Spleen (tissue), 11 donors: ENCODE measurements at regions not wholly inside any gene's neighbourhood (a gene's known extent, or its start where the extent isn't known, plus 50 kb on each side); places are given as distances from the start of the nearest gene placed in this dataset.

ENCODE experiments used
- DNase-seq: peaks from one replicate; pipeline ENCODE4 v3.0.0-alpha.2; 2020
- H3K27ac ChIP-seq, 8 donors: fragments of 200-600 bp; sonication (generic) in 7 of 8; 1 replicate in 4 of 8; 2 replicates in 4 of 8; pipeline versions ENCODE4 v1.5.0 to v1.8.0; 2016 to 2021; ENCODE audit warnings: inconsistent platforms in 4 of 8, mild to moderate bottlenecking in 4 of 8, moderate library complexity in 1 of 8
- H3K27me3 ChIP-seq, 7 donors: fragments of 200-600 bp; sonication (generic) in 6 of 7; replicated peaks in 1 of 7; 1 replicate in 4 of 7; 2 replicates in 3 of 7; pipeline versions ENCODE4 v1.5.0 to v1.8.0; 2016 to 2021; ENCODE audit warnings: inconsistent platforms in 3 of 7, mild to moderate bottlenecking in 1 of 7
- H3K36me3 ChIP-seq, 6 donors: fragments of 200-600 bp; sonication (generic) in 5 of 6; 1 replicate in 4 of 6; 2 replicates in 2 of 6; pipeline versions ENCODE4 v1.5.0 to v1.8.0; 2016 to 2021; ENCODE audit warnings: inconsistent platforms in 2 of 6
- H3K4me1 ChIP-seq, 6 donors: fragments of 200-600 bp; sonication (generic) in 5 of 6; 1 replicate in 3 of 6; 2 replicates in 3 of 6; pipeline versions ENCODE4 v1.5.0 to v1.8.0; 2016 to 2021; ENCODE audit warnings: inconsistent platforms in 3 of 6
- H3K4me3 ChIP-seq, 8 donors: fragments of 200-600 bp; sonication (generic) in 7 of 8; 1 replicate in 4 of 8; 2 replicates in 4 of 8; pipeline versions ENCODE4 v1.5.0 to v1.8.0; 2016 to 2021; ENCODE audit warnings: inconsistent platforms in 4 of 8, mild to moderate bottlenecking in 4 of 8, moderate library complexity in 2 of 8
- H3K9me3 ChIP-seq, 8 donors: fragments of 200-600 bp; sonication (generic) in 7 of 8; 1 replicate in 4 of 8; 2 replicates in 4 of 8; pipeline versions ENCODE4 v1.5.0 to v1.8.0; 2016 to 2021; ENCODE audit warnings: inconsistent platforms in 4 of 8
- POLR2A ChIP-seq, 3 donors: fragments of 450-650 bp; IDR thresholded peaks; one replicate each; pipeline ENCODE4 v1.5.1; 2017; ENCODE audit warnings: antibody characterized with exemption in 3 of 3, mild to moderate bottlenecking in 1 of 3
- POLR2AphosphoS5 ChIP-seq, 3 donors: sonication (generic); formaldehyde crosslinking; IDR thresholded peaks; one replicate each; pipeline ENCODE4 v1.5.1; 2017; ENCODE audit warnings: antibody characterized with exemption in 3 of 3
- WGBS, 5 donors: extraction: QIAGEN DNeasy Blood & Tissue Kit in 3 of 5; methylation state at CpG; one replicate each; pipeline versions ENCODE4 v1.1.5 to v1.1.7; 2013 to 2018; 5-methylcytosine and 5-hydroxymethylcytosine counted together
- intact Hi-C: fragments of 100-400 bp; cut with DNase I; formaldehyde crosslinking; loops from one replicate; pipeline ENCODE4 v1.15.0; 2023; ENCODE audit warnings: low total_unique reads
- TF ChIP-seq, protein P1 (sequence below), 11 experiments: fragments of 200-600 bp in 7 of 11; fragments of 450-650 bp in 4 of 11; sonication (generic) in 4 of 11; IDR thresholded peaks in 8 of 11; conservative IDR thresholded peaks in 3 of 11; 1 replicate in 7 of 11; 2 replicates in 4 of 11; pipeline versions ENCODE4 v1.4.0 to v1.8.0; 2016 to 2021; ENCODE audit warnings: antibody characterized with exemption in 11 of 11, inconsistent platforms in 4 of 11, mild to moderate bottlenecking in 1 of 11
- donor health status: healthy with polysubstance abuse.
- donor health status: DM: no; HTN: no; CAD: no; lungs with moderate emphysema.
- donor health status: DM: no; HTN: no; CAD: no.
- donor health status: Bipolar disorder and iron deficiency.
- donor health status: healthy.
- donor health status: DM: no; HTN: no; CAD: no.
- donor health status: DM: yes; HTN: yes; CAD: no.

DNA sequence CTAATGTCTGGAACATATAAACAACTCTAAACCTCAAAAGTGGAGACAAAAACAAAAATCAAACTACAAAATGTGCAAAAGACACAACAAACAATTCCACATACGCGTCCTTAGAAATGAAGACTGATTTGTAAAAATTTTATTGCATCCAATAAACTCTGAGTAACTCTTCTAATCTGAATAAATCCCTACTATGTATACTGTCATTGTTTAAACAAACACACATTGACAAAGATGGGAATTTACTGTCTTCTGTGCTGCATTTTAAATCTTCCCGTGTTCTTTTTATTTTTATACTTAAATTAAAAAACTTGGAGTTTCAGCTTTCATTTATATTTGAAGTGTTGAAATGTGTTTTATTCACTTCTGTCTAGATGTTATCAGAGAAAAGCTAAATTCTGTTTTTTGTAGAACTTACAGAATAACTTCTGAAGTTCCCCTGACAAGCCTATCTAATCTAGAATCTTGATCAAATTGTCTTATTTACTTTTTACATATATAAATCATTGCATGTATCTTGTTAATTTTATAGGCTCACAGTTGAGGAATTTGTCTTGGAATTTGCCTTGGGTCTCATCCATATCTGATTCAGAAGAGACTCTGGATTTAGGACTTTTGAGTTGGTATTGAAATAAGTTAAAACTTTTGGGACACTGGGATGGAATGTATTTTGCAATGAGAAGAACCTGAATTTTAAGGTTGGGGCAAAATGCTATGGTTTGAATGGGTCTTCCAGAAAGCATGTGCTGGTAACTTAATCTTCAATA is 2064.4 kb upstream of the C9orf72 start:
- Histone ChIP-seq H3K4me3 (no peak overlapping the region), H3K9me3 (no peaks in the 10 kb centered on the region), H3K36me3 (no peaks in the 10 kb centered on the region), H3K27ac (no peak overlapping the region), H3K27me3 (no peaks in the 10 kb centered on the region), H3K4me1 (no peaks in the 10 kb centered on the region)
- no peak for DNase-seq
- intact Hi-C loops, result no loop called here
- 69 to 96% (median 87%) methylated on average over 3 of the region's 3 CpGs for WGBS, 5 donors
- TF ChIP-seq POLR2AphosphoS5 (IDR thresholded peaks at IDR 0.05) (no peak), POLR2A (IDR thresholded peaks at IDR 0.05) (no peak)
- TF ChIP-seq, protein P1, sequence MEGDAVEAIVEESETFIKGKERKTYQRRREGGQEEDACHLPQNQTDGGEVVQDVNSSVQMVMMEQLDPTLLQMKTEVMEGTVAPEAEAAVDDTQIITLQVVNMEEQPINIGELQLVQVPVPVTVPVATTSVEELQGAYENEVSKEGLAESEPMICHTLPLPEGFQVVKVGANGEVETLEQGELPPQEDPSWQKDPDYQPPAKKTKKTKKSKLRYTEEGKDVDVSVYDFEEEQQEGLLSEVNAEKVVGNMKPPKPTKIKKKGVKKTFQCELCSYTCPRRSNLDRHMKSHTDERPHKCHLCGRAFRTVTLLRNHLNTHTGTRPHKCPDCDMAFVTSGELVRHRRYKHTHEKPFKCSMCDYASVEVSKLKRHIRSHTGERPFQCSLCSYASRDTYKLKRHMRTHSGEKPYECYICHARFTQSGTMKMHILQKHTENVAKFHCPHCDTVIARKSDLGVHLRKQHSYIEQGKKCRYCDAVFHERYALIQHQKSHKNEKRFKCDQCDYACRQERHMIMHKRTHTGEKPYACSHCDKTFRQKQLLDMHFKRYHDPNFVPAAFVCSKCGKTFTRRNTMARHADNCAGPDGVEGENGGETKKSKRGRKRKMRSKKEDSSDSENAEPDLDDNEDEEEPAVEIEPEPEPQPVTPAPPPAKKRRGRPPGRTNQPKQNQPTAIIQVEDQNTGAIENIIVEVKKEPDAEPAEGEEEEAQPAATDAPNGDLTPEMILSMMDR (IDR thresholded peaks at IDR 0.05 in 8 of 11, conservative IDR thresholded peaks at IDR 0.05 in 3 of 11), result no peak

DNA sequence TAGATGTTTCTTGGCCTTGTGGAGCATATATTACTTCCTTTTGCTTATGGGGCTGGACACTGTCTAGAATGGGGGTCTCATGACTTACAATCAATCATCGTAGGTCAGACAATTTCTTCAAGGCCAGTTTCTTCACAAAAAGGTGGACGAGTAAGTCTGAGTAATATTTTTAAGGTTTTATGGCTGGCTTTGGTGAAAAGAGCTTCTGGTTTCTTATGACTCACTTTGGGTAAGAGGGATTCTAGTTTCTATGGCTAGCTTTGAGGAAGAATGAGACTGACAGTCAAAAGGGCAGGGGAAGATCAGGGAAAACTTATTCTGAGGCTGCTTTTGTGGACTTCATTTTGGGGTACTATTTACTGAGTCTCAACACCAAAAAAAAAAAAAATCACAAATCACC is 2067.2 kb upstream of the C9orf72 start:
- no peaks in the 10 kb centered on the region for H3K36me3 ChIP-seq
- no peak overlapping the region for H3K27ac ChIP-seq
- intact Hi-C loops, result no loop called here
- TF ChIP-seq, protein P1 (IDR thresholded peaks at IDR 0.05 in 8 of 11, conservative IDR thresholded peaks at IDR 0.05 in 3 of 11), result no peak
- 65 to 86% (median 68%) methylated on average over 2 of the region's 2 CpGs for WGBS, 5 donors
- no peak overlapping the region for H3K4me3 ChIP-seq
- no peaks in the 10 kb centered on the region for H3K4me1 ChIP-seq
- no peaks in the 10 kb centered on the region for H3K27me3 ChIP-seq
- DNase-seq, result no peak
- H3K9me3 ChIP-seq, result no peaks in the 10 kb centered on the region

DNA sequence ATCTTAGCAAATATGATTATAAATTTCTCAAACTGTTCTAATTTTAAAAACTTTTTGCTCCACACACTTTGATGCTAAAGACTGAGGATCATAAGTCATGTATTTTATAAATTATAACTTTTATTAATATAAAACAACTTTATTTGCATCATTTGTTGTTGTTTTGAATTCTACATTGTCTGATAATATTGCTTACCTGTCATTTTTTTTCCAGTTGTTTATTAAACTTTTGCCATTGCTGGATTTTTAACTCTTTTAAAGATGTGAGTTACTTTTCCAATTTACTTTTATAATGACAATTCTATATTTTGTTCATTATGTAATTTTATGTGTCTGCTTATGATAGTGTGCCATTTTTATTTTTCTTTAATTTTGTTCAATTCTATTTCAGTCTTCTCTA is 2071.2 kb upstream of the C9orf72 start:
- TF ChIP-seq, protein P1 (IDR thresholded peaks at IDR 0.05 in 8 of 11, conservative IDR thresholded peaks at IDR 0.05 in 3 of 11), result no peak
- TF ChIP-seq POLR2A (IDR thresholded peaks at IDR 0.05), result no peak
- TF ChIP-seq POLR2AphosphoS5 (IDR thresholded peaks at IDR 0.05), result no peak
- intact Hi-C loops, result no loop called here
- Histone ChIP-seq H3K9me3 (no peaks in the 10 kb centered on the region), H3K4me3 (no peak overlapping the region), H3K27ac (no peak overlapping the region), H3K27me3 (no peaks in the 10 kb centered on the region), H3K4me1 (no peaks in the 10 kb centered on the region), H3K36me3 (no peaks in the 10 kb centered on the region)
- DNase-seq, result no peak

DNA sequence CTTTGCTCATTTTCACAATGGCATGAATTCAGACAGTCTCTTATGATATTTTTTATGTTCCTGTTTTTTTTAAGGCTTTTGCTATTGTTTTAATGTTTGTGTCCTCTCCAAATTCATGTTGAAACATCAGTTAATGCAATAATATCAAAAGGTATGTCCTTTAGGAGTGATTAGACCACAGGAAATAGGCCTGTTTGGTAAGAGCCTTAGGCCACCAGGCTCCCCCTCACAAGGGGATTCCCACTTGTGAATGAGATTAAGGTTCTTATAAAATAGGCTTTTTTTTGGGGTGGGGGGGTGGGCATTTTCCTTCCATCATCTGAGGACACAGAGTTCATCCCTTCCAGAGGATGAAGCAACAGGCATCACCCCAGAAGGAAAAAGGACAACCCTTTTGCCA is 2074.2 kb upstream of the C9orf72 start:
- intact Hi-C loops, result no loop called here

More for the DNA sequence above, 2074.2 kb upstream of the C9orf72 start:
- Histone ChIP-seq H3K27ac (no peak overlapping the region), H3K4me1 (no peaks in the 10 kb centered on the region), H3K4me3 (no peak overlapping the region), H3K27me3 (no peaks in the 10 kb centered on the region), H3K36me3 (no peaks in the 10 kb centered on the region), H3K9me3 (no peaks in the 10 kb centered on the region)
- TF ChIP-seq POLR2A (IDR thresholded peaks at IDR 0.05) (no peak), POLR2AphosphoS5 (IDR thresholded peaks at IDR 0.05) (no peak)
- TF ChIP-seq, protein P1 (IDR thresholded peaks at IDR 0.05 in 8 of 11, conservative IDR thresholded peaks at IDR 0.05 in 3 of 11), result no peak
- no peak for DNase-seq
